ENCODE measurements at regions not wholly inside any gene's neighbourhood (a gene's known extent, or its start where the extent isn't known, plus 50 kb on each side); places are given as distances from the start of the nearest gene placed in this dataset.
A peak's percentile ranks its signal among the peaks of the same experiment; 100 is the strongest.

GRCh38 chr20:1805816-1806215 lies 89.4 kb upstream of the SIRPA start:
- Histone ChIP-seq H3K9me3 (replicated peaks) (no peaks in the 10 kb centered on the region), H3K27ac (replicated peaks) (no peak overlapping the region), H3K27me3 (ENCODE audit: low read depth) (peaks cover 6% of the 10 kb centered on the region), H3K4me1 (peaks cover 38% of the 10 kb centered on the region), H3K4me3 (no peak overlapping the region), H3K36me3 (no peaks in the 10 kb centered on the region)
- intact Hi-C loops (cut with micrococcal nuclease): loop anchor here (10.0 kb wide), 1 partner anchor 109 kb away; no protein-coding TSS in a partner anchor
- DNase-seq: no peak
- TF ChIP-seq CTCF (IDR thresholded peaks at IDR 0.05; ENCODE audit: borderline replicate concordance): no peak

GRCh38 chr20:1805161-1805581 lies 90.0 kb upstream of the SIRPA start:
- intact Hi-C loops (cut with micrococcal nuclease): loop anchor here (10.0 kb wide), 1 partner anchor 110 kb away; no protein-coding TSS in a partner anchor
- peaks cover 6% of the 10 kb centered on the region for H3K27me3 ChIP-seq (ENCODE audit: low read depth)
- no peak for TF ChIP-seq CTCF (IDR thresholded peaks at IDR 0.05; ENCODE audit: borderline replicate concordance)
- peaks cover 33% of the 10 kb centered on the region for H3K4me1 ChIP-seq
- H3K9me3 ChIP-seq (replicated peaks): no peaks in the 10 kb centered on the region
- no peak for DNase-seq
- H3K36me3 ChIP-seq: no peaks in the 10 kb centered on the region
- H3K4me3 ChIP-seq: no peak overlapping the region
- H3K27ac ChIP-seq (replicated peaks): no peak overlapping the region

GRCh38 chr20:1804554-1804956 lies 90.7 kb upstream of the SIRPA start:
- DNase-seq: no peak
- no peaks in the 10 kb centered on the region for H3K9me3 ChIP-seq (replicated peaks)
- intact Hi-C loops (cut with micrococcal nuclease): loop anchor here (10.0 kb wide), 1 partner anchor 110 kb away; no protein-coding TSS in a partner anchor
- peaks cover 6% of the 10 kb centered on the region for H3K27me3 ChIP-seq (ENCODE audit: low read depth)
- H3K36me3 ChIP-seq: no peaks in the 10 kb centered on the region
- H3K4me3 ChIP-seq: no peak overlapping the region
- peak overlapping the region; percentile 86 for H3K27ac ChIP-seq (replicated peaks)
- no peak for TF ChIP-seq CTCF (IDR thresholded peaks at IDR 0.05; ENCODE audit: borderline replicate concordance)
- peaks cover 33% of the 10 kb centered on the region for H3K4me1 ChIP-seq

- peak overlapping the region; percentile 79 for H3K4me3 ChIP-seq
- no peak for TF ChIP-seq CTCF (IDR thresholded peaks at IDR 0.05; ENCODE audit: borderline replicate concordance)
- no peaks in the 10 kb centered on the region for H3K9me3 ChIP-seq (replicated peaks)
- peaks cover 33% of the 10 kb centered on the region for H3K4me1 ChIP-seq
- no peaks in the 10 kb centered on the region for H3K36me3 ChIP-seq
- peaks cover 6% of the 10 kb centered on the region for H3K27me3 ChIP-seq (ENCODE audit: low read depth)
- DNase-seq: no peak
- intact Hi-C loops (cut with micrococcal nuclease): loop anchor here (10.0 kb wide), 1 partner anchor 111 kb away; no protein-coding TSS in a partner anchor
- H3K27ac ChIP-seq (replicated peaks): peak overlapping the region; percentile 86
Measured at GRCh38 chr20:1803932-1804501, 91.2 kb upstream of the SIRPA start.

- DNase-seq: peak; percentile 72
- Histone ChIP-seq H3K27ac (replicated peaks) (peak overlapping the region; percentile 86), H3K27me3 (ENCODE audit: low read depth) (peaks cover 6% of the 10 kb centered on the region), H3K9me3 (replicated peaks) (no peaks in the 10 kb centered on the region), H3K4me1 (peaks cover 33% of the 10 kb centered on the region), H3K4me3 (peak overlapping the region; percentile 79), H3K36me3 (no peaks in the 10 kb centered on the region)
- no peak for TF ChIP-seq CTCF (IDR thresholded peaks at IDR 0.05; ENCODE audit: borderline replicate concordance)
- intact Hi-C loops (cut with micrococcal nuclease): loop anchor here (10.0 kb wide), 1 partner anchor 112 kb away; no protein-coding TSS in a partner anchor
Measured at GRCh38 chr20:1803061-1803931, 91.9 kb upstream of the SIRPA start.
